HepG2 (cell line): ENCODE measurements at regions not wholly inside any gene's neighbourhood (a gene's known extent, or its start where the extent isn't known, plus 50 kb on each side); places are given as distances from the start of the nearest gene placed in this dataset.

Experiments used
- ARID4A ChIP-seq: sonication (generic); formaldehyde crosslinking; IDR thresholded peaks from 2 replicates; pipeline ENCODE4 v1.5.0; 2020; ENCODE audit warnings: mild to moderate bottlenecking, missing genetic modification reagents, borderline replicate concordance
- IRX3 ChIP-seq: sonication (generic); formaldehyde crosslinking; IDR thresholded peaks from 2 replicates; pipeline ENCODE4 v1.8.1; 2023; ENCODE audit warnings: mild to moderate bottlenecking, low read depth, missing genetic modification reagents, borderline replicate concordance
- KAT8 ChIP-seq: IDR thresholded peaks from 2 replicates; pipeline ENCODE4 v1.6.1; 2016; ENCODE audit warnings: missing genetic modification reagents, missing compliant biosample characterization
- KDM3A ChIP-seq: IDR thresholded peaks from 2 replicates; pipeline ENCODE4 v1.6.1; 2018; ENCODE audit warnings: low read depth, missing compliant biosample characterization
- TFDP1 ChIP-seq: IDR thresholded peaks from 2 replicates; pipeline ENCODE4 v1.6.1; 2016; ENCODE audit warnings: missing compliant biosample characterization, missing genetic modification reagents, borderline replicate concordance
- TFDP2 ChIP-seq: sonication (generic); formaldehyde crosslinking; IDR thresholded peaks from 2 replicates; pipeline ENCODE4 v1.4.0; 2020; ENCODE audit warnings: missing genetic modification reagents
- ZBTB20 ChIP-seq: sonication (generic); formaldehyde crosslinking; IDR thresholded peaks from 2 replicates; pipeline ENCODE4 v1.8.1; 2023; ENCODE audit warnings: missing genetic modification reagents, low read depth, mild to moderate bottlenecking, borderline replicate concordance
- ZFP1 ChIP-seq: IDR thresholded peaks from 2 replicates; pipeline ENCODE4 v1.6.1; 2016
- ZFP91 ChIP-seq: sonication (generic); formaldehyde crosslinking; IDR thresholded peaks from 2 replicates; pipeline ENCODE4 v1.9.0; 2022; ENCODE audit warnings: missing genetic modification reagents, mild to moderate bottlenecking, borderline replicate concordance
- ZNF124 ChIP-seq: sonication (generic); formaldehyde crosslinking; IDR thresholded peaks from 2 replicates; pipeline ENCODE4 v1.4.0; 2020; ENCODE audit warnings: missing genetic modification reagents
- ZNF18 ChIP-seq: sonication (generic); formaldehyde crosslinking; IDR thresholded peaks from 2 replicates; pipeline ENCODE4 v1.8.0; 2022; ENCODE audit warnings: mild to moderate bottlenecking, missing genetic modification reagents; ENCODE audit not compliant: insufficient replicate concordance
- ZNF496 ChIP-seq: sonication (generic); formaldehyde crosslinking; IDR thresholded peaks from 2 replicates; pipeline ENCODE4 v1.8.1; 2023; ENCODE audit warnings: mild to moderate bottlenecking, moderate library complexity, missing genetic modification reagents; ENCODE audit not compliant: insufficient replicate concordance
- ZNF768 ChIP-seq: sonication (generic); formaldehyde crosslinking; IDR thresholded peaks from 2 replicates; pipeline ENCODE4 v1.4.0; 2020; ENCODE audit warnings: missing genetic modification reagents
- ZNF781 ChIP-seq: sonication (generic); formaldehyde crosslinking; IDR thresholded peaks from 2 replicates; pipeline ENCODE4 v1.5.1; 2020; ENCODE audit warnings: borderline replicate concordance, mild to moderate bottlenecking, missing genetic modification reagents; ENCODE audit errors: not compliant biosample characterization
- TF ChIP-seq, protein P1 (sequence below): sonication (generic); formaldehyde crosslinking; IDR thresholded peaks from 2 replicates; pipeline ENCODE4 v1.4.0; 2020; ENCODE audit warnings: missing genetic modification reagents
- TF ChIP-seq, protein P2 (sequence below): sonication (generic); formaldehyde crosslinking; IDR thresholded peaks from 2 replicates; pipeline ENCODE4 v1.5.0; 2020; ENCODE audit warnings: mild to moderate bottlenecking, low read depth, missing genetic modification reagents, borderline replicate concordance

DNA sequence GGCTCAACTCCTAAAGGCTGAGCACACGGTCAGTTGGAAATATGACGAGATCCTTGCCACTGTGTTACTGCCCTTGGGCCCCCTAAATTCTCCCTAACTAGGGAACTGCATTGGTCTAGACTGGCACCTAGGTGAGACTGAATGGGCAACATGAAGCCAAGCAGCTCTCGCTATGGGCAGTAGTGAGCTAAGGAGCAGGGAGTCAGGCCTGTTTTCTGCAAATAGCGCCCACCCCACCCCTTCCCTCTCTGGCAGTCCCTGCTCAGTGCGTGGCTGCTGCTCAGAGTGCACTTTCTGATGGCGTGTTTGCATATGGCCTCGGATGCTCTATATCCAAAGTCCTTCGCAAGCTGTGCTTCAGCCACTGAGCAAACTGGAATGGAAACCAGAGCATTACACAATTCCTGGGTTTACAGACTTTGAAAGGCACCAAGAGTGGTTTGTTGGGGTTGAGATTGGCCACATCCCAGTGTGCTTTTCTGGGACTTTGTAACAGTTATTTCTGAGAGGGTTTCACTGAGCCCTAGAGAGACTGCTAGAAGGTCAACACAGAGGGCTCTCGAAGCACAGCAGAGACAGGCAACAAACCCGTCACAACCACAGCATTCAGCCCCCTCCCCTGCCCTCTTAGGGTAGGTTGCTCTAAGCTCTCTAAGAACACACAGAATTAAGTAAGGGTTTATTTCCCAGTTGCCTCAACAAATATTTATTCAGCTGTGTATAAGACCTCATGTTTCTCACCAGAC lies 419.9 kb downstream of the STK39 start (continued):
- peak; percentile 96 for TF ChIP-seq ZFP91 (CRISPR knock-in tag)
- peak; percentile 89 for TF ChIP-seq KAT8 (CRISPR knock-in tag)
- peak; percentile 62; the same call in 1 of the 2 replicates for TF ChIP-seq ARID4A (CRISPR knock-in tag)
- TF ChIP-seq ZNF124 (CRISPR knock-in tag): peak; percentile 94
- TF ChIP-seq, protein P1, sequence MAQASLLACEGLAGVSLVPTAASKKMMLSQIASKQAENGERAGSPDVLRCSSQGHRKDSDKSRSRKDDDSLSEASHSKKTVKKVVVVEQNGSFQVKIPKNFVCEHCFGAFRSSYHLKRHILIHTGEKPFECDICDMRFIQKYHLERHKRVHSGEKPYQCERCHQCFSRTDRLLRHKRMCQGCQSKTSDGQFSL (CRISPR knock-in tag): peak; percentile 72
- TF ChIP-seq ZBTB20 (CRISPR knock-in tag): peak; percentile 95; the same call in 1 of the 2 replicates
- peak; percentile 78 for TF ChIP-seq ZNF781
- no peak for TF ChIP-seq ZNF18
- peak; percentile 68; the same call in 1 of the 2 replicates for TF ChIP-seq TFDP1 (CRISPR knock-in tag)
- TF ChIP-seq TFDP2 (CRISPR knock-in tag): peak; percentile 75; the same call in 1 of the 2 replicates
- TF ChIP-seq ZNF768 (CRISPR knock-in tag): peak; percentile 49
- TF ChIP-seq, protein P2, sequence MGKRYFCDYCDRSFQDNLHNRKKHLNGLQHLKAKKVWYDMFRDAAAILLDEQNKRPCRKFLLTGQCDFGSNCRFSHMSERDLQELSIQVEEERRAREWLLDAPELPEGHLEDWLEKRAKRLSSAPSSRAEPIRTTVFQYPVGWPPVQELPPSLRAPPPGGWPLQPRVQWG (CRISPR knock-in tag): no peak
- TF ChIP-seq IRX3 (CRISPR knock-in tag): 0 out of 2 replicates have a peak, but pooled peaks have one; percentile 12
- no peak; the same call in 1 of the 2 replicates for TF ChIP-seq ZFP1 (CRISPR knock-in tag)
- TF ChIP-seq KDM3A: peak; percentile 92
- no peak for TF ChIP-seq ZNF496
